Activated naive CD4-positive, alpha-beta T cell (primary cell): ENCODE measurements at regions not wholly inside any gene's neighbourhood (a gene's known extent, or its start where the extent isn't known, plus 50 kb on each side); places are given as distances from the start of the nearest gene placed in this dataset.
"Not testable (repeated sequence)": the region's sequence is repeated elsewhere in the genome, so short reads cannot be mapped to it uniquely, and the experiment has no call there.

ENCODE experiments used
- DNase-seq, 4 experiments: peaks; one replicate each; lab custom pipeline; 2025; lab: John Stamatoyannopoulos, UW

GRCh38 chr20:22958390-22958789 is 76.7 kb upstream of the SSTR4 start:
- DNase-seq, result no peak

GRCh38 chr20:22962567-22963439 is 72.3 kb upstream of the SSTR4 start:
- DNase-seq, result no peak

GRCh38 chr20:22963581-22963980 is 71.5 kb upstream of the SSTR4 start:
- no peak for DNase-seq

- no peak for DNase-seq
These were observed 68.2 kb upstream of the SSTR4 start for GRCh38 chr20:22966787-22967464.

- not testable (repeated sequence) for DNase-seq
These were observed 67.4 kb upstream of the SSTR4 start for GRCh38 chr20:22967706-22968105.

GRCh38 chr20:22969031-22969430 is 66.1 kb upstream of the SSTR4 start:
- not testable (repeated sequence) for DNase-seq

- DNase-seq, result not testable (repeated sequence)
These were observed 64.0 kb upstream of the SSTR4 start for GRCh38 chr20:22971077-22971476.

- no peak for DNase-seq
These were observed 60.8 kb upstream of the SSTR4 start for GRCh38 chr20:22974354-22974753.

GRCh38 chr20:22977047-22977785 is 57.9 kb upstream of the SSTR4 start:
- DNase-seq, result no peak

GRCh38 chr20:22984008-22984407 is 51.1 kb upstream of the SSTR4 start:
- DNase-seq, result no peak

- DNase-seq, result no peak
These were observed 50.5 kb upstream of the SSTR4 start for GRCh38 chr20:22984606-22985005.

- DNase-seq, result no peak
These were observed 49.8 kb upstream of the SSTR4 start for GRCh38 chr20:22985239-22985778.
